Transverse colon (tissue), 4 donors: ENCODE measurements at regions not wholly inside any gene's neighbourhood (a gene's known extent, or its start where the extent isn't known, plus 50 kb on each side); places are given as distances from the start of the nearest gene placed in this dataset.
"Not testable (repeated sequence)": the region's sequence is repeated elsewhere in the genome, so short reads cannot be mapped to it uniquely, and the experiment has no call there.

Experiments used
- CTCF ChIP-seq, 5 experiments: fragments of 200-600 bp in 3 of 5; fragments of 450-650 bp in 2 of 5; sonication (generic) in 3 of 5; IDR thresholded peaks; 1 replicate in 2 of 5; 2 replicates in 3 of 5; pipeline ENCODE4 v1.5.1; 2016 to 2017; ENCODE audit warnings: antibody characterized with exemption in 5 of 5, inconsistent platforms in 3 of 5, mild to moderate bottlenecking in 2 of 5, moderate library complexity in 1 of 5
- POLR2A ChIP-seq: fragments of 450-650 bp; IDR thresholded peaks from one replicate; pipeline ENCODE4 v1.6.1; 2016; ENCODE audit warnings: antibody characterized with exemption, mild to moderate bottlenecking, moderate library complexity
- POLR2AphosphoS5 ChIP-seq, 3 donors: sonication (generic); formaldehyde crosslinking; IDR thresholded peaks; one replicate each; pipeline ENCODE4 v1.6.1; 2016; ENCODE audit warnings: antibody characterized with exemption in 3 of 3

DNA sequence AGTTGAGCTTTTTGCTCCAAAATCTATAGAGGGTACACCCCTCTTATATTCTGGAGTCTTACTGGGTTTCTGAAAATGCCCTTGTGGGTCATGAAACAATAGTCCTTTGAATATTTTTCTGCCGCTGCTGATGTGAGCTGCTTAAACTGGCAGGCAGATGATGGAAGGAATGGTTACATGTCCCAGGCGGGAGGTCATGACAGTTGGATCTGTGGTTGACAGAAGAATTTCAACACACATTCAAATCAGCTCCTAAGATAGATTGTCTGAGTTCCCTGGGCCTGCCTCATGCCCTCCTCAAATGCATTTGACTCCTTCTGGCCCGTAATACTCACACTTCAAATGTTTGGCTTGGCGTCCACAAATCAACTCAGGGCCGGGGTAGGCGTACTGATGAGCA is 105.0 kb upstream of the IKBKE start:
- TF ChIP-seq CTCF (IDR thresholded peaks at IDR 0.05); POLR2A; POLR2AphosphoS5 (IDR thresholded peaks at IDR 0.05): not testable (repeated sequence)
